Mesendoderm (in vitro differentiated cells): ENCODE measurements at regions not wholly inside any gene's neighbourhood (a gene's known extent, or its start where the extent isn't known, plus 50 kb on each side); places are given as distances from the start of the nearest gene placed in this dataset.
A peak's percentile ranks its signal among the peaks of the same experiment; 100 is the strongest.

Experiments
- DNase-seq: peaks from one replicate; pipeline ENCODE4 v3.0.0; 2013
- H2AK5ac ChIP-seq: 2 replicates; pipeline ENCODE4 v1.6.1; 2013; ENCODE audit warnings: low read length, inconsistent platforms
- H2BK120ac ChIP-seq: 2 replicates; pipeline ENCODE4 v1.6.1; 2013; ENCODE audit warnings: low read depth, mild to moderate bottlenecking, low read length, moderate library complexity, mixed read lengths
- H2BK15ac ChIP-seq: replicated peaks from 2 replicates; pipeline ENCODE4 v1.6.1; 2013; ENCODE audit warnings: low read depth, mild to moderate bottlenecking, moderate library complexity
- H2BK5ac ChIP-seq: 2 replicates; pipeline ENCODE4 v1.6.1; 2013; ENCODE audit warnings: low read length, inconsistent platforms
- H3K18ac ChIP-seq: 2 replicates; pipeline ENCODE4 v1.6.1; 2013; ENCODE audit warnings: mild to moderate bottlenecking, low read length, mixed read lengths
- H3K23ac ChIP-seq: one replicate; pipeline ENCODE4 v1.6.1; 2013; ENCODE audit warnings: low read length
- H3K27ac ChIP-seq: 2 replicates; pipeline ENCODE4 v1.5.1; 2013; ENCODE audit warnings: low read depth, mild to moderate bottlenecking, inconsistent platforms, low read length, moderate library complexity
- H3K27me3 ChIP-seq: 2 replicates; pipeline ENCODE4 v1.6.1; 2013; ENCODE audit warnings: low read length, control low read depth, mild to moderate bottlenecking, inconsistent platforms; ENCODE audit not compliant: insufficient read depth, poor library complexity
- H3K36me3 ChIP-seq: 2 replicates; pipeline ENCODE4 v1.6.1; 2013; ENCODE audit warnings: low read length, inconsistent platforms; ENCODE audit not compliant: control insufficient read depth, insufficient read depth
- H3K4ac ChIP-seq: one replicate; pipeline ENCODE4 v1.6.1; 2013; ENCODE audit warnings: low read depth, mild to moderate bottlenecking, low read length, moderate library complexity
- H3K4me1 ChIP-seq: 2 replicates; pipeline ENCODE4 v1.6.1; 2013; ENCODE audit warnings: low read depth, low read length, inconsistent platforms; ENCODE audit not compliant: control insufficient read depth
- H3K4me2 ChIP-seq: 2 replicates; pipeline ENCODE4 v1.6.1; 2013; ENCODE audit warnings: low read length
- H3K4me3 ChIP-seq: 2 replicates; pipeline ENCODE4 v1.5.1; 2013; ENCODE audit warnings: mild to moderate bottlenecking, low read length
- H3K56ac ChIP-seq: one replicate; pipeline ENCODE4 v1.6.1; 2013; ENCODE audit warnings: low read length
- H3K79me1 ChIP-seq: 2 replicates; pipeline ENCODE4 v1.6.1; 2013; ENCODE audit warnings: low read length, inconsistent platforms
- H3K79me2 ChIP-seq: 2 replicates; pipeline ENCODE4 v1.6.1; 2013; ENCODE audit warnings: mild to moderate bottlenecking, low read length; ENCODE audit not compliant: control insufficient read depth, insufficient read depth
- H3K9ac ChIP-seq: 2 replicates; pipeline ENCODE4 v1.6.1; 2013; ENCODE audit warnings: low read length, inconsistent platforms
- H4K5ac ChIP-seq: one replicate; pipeline ENCODE4 v1.6.1; 2013; ENCODE audit warnings: low read length
- H4K8ac ChIP-seq: one replicate; pipeline ENCODE4 v1.6.1; 2013; ENCODE audit warnings: low read depth, mild to moderate bottlenecking, control low read depth, low read length, moderate library complexity
- WGBS: extraction: QIAGEN DNeasy Blood & Tissue Kit; methylation state at CpG from one replicate; pipeline ENCODE4 v1.1.7; 2013; ENCODE audit warnings: low lambda C conversion rate, missing lambda C conversion rate; ENCODE audit not compliant: insufficient coverage; ENCODE audit errors: extremely low coverage; 5-methylcytosine and 5-hydroxymethylcytosine counted together

DNA sequence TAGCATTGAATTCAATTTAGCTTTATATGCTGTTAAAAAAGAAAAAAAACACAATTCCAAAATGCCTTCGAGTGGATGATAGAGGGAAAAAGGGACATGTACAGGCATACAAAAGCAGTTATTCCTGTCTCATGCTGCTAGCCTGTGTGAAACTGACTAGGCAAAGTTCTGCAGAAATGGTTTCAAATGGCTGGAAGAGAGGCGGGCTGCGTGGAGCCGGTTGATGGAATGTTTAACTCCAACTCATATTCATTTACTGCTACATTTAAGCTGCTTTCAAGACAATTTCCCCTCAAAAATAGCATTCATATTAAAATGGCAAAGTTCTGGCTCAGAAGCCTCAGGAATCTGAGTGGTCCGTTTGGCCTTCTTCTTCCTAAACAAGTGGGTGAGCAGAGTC lies 143.8 kb upstream of the PPARGC1A start:
- no peak overlapping the region for H2BK5ac ChIP-seq
- no peak overlapping the region for H3K4me3 ChIP-seq
- H3K36me3 ChIP-seq: no peaks in the 10 kb centered on the region
- no peak overlapping the region for H3K27ac ChIP-seq
- H4K8ac ChIP-seq: no peak overlapping the region
- H3K56ac ChIP-seq: no peak overlapping the region
- no CpG with 5 or more reads among the region's 5 CpGs for WGBS
- H3K23ac ChIP-seq: no peak overlapping the region
- no peaks in the 10 kb centered on the region for H3K27me3 ChIP-seq
- H3K79me2 ChIP-seq: no peaks in the 10 kb centered on the region
- H4K5ac ChIP-seq: no peak overlapping the region
- no peak overlapping the region for H3K9ac ChIP-seq
- H3K18ac ChIP-seq: no peak overlapping the region
- H3K4me2 ChIP-seq: no peak overlapping the region
- no peak overlapping the region for H2BK15ac ChIP-seq
- H3K4me1 ChIP-seq: no peaks in the 10 kb centered on the region
- no peak overlapping the region for H2BK120ac ChIP-seq
- no peak overlapping the region for H2AK5ac ChIP-seq
- no peak overlapping the region for H3K4ac ChIP-seq
- H3K79me1 ChIP-seq: no peaks in the 10 kb centered on the region
- no peak for DNase-seq

DNA sequence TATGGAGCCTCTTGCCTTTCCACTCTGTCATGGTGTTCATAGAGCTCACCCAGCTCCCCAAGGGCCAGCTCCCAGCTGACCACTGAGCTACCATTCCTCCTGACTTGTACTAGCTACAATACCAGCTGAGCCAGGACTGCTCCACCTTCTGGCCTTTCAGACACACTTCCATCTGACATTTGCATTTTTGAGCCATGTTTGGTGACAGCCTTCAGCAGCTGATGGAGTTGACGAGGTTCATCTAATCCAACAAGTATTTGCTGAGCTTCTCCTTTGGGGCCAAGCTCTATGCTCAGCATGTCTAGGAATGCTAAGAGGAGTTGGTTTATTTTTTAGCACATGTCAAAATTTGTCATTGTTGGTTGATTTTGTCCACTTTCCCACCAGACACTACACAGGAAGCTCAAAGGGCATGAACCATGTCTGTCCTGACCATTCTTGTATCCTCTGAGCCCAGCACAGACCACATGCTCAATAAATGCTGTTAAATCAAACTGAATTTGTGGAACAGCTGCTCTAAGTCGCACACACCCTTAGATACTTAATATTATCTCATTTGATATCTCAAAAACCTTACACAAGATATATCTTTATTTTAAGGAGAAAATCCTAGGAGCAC lies 142.6 kb upstream of the PPARGC1A start:
- Histone ChIP-seq H2BK120ac (no peak overlapping the region), H3K27me3 (no peaks in the 10 kb centered on the region), H2BK5ac (no peak overlapping the region), H3K4me1 (no peaks in the 10 kb centered on the region), H3K18ac (no peak overlapping the region), H3K4me2 (no peak overlapping the region), H3K27ac (no peak overlapping the region), H3K36me3 (no peaks in the 10 kb centered on the region), H3K4me3 (no peak overlapping the region), H2BK15ac (no peak overlapping the region), H3K79me2 (no peaks in the 10 kb centered on the region), H3K9ac (no peak overlapping the region), H4K8ac (no peak overlapping the region), H4K5ac (no peak overlapping the region), H3K79me1 (no peaks in the 10 kb centered on the region), H3K23ac (no peak overlapping the region), H3K56ac (no peak overlapping the region), H3K4ac (no peak overlapping the region), H2AK5ac (no peak overlapping the region)
- WGBS: no CpG with 5 or more reads among the region's 2 CpGs
- peak; percentile 67 for DNase-seq

DNA sequence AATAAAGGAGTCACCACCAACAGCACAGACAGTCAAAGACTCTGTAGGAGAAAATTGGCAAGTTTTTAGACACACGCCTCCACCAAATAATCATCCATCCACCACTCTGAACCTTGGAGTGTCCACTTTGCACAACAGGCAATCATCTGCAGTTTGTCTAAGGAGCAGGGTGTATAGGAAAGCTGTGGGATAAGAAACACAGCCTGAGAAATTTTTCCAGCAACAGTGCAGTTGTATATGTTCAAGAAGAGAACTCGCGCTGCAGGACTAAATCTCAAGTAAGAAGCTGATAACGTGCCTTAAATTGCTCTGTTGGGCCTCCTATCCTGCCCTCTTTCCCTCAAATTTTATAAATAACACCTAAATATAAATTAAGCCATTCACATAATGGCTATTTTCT lies 136.7 kb upstream of the PPARGC1A start:
- H3K27me3 ChIP-seq: no peaks in the 10 kb centered on the region
- H3K23ac ChIP-seq: no peak overlapping the region
- H3K79me2 ChIP-seq: no peaks in the 10 kb centered on the region
- no peak overlapping the region for H3K18ac ChIP-seq
- no peak overlapping the region for H3K4me2 ChIP-seq
- H3K4ac ChIP-seq: no peak overlapping the region
- H3K4me1 ChIP-seq: no peaks in the 10 kb centered on the region
- H3K4me3 ChIP-seq: no peak overlapping the region
- H4K8ac ChIP-seq: no peak overlapping the region
- H3K36me3 ChIP-seq: no peaks in the 10 kb centered on the region
- no peak overlapping the region for H3K9ac ChIP-seq
- H3K27ac ChIP-seq: no peak overlapping the region
- H2BK120ac ChIP-seq: no peak overlapping the region
- no peak overlapping the region for H4K5ac ChIP-seq
- no peaks in the 10 kb centered on the region for H3K79me1 ChIP-seq
- H2AK5ac ChIP-seq: no peak overlapping the region
- H3K56ac ChIP-seq: no peak overlapping the region
- WGBS: no CpG with 5 or more reads among the region's 4 CpGs
- no peak overlapping the region for H2BK15ac ChIP-seq
- DNase-seq: no peak
- no peak overlapping the region for H2BK5ac ChIP-seq

DNA sequence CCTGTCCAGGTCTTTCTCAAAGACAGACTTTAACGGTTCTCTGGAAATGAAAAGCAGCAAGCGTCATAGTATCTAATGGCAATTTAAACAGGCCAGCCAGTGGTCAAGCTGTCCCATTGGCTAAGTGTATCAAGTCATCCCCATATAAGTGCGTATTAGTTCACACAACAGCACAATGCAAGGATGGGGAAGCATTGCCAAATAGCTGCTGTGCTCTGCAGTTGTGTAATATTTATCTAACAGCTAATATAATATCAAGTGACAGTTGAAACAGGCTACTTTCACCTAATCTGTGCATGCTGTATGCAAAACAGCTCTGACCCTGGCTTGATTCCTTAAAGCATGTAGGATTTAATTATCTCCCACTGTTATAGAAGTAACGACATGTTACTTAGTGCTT lies 134.8 kb upstream of the PPARGC1A start:
- Histone ChIP-seq H4K5ac (no peak overlapping the region), H3K18ac (no peak overlapping the region), H3K4me1 (peaks cover 3% of the 10 kb centered on the region), H3K23ac (no peak overlapping the region), H3K4me3 (no peak overlapping the region), H3K9ac (no peak overlapping the region), H3K79me1 (no peaks in the 10 kb centered on the region), H3K4ac (no peak overlapping the region), H2BK15ac (no peak overlapping the region), H3K56ac (no peak overlapping the region), H2BK5ac (no peak overlapping the region), H3K36me3 (no peaks in the 10 kb centered on the region), H2AK5ac (no peak overlapping the region), H4K8ac (no peak overlapping the region), H3K79me2 (no peaks in the 10 kb centered on the region), H3K4me2 (no peak overlapping the region), H2BK120ac (no peak overlapping the region), H3K27ac (no peak overlapping the region), H3K27me3 (no peaks in the 10 kb centered on the region)
- WGBS: no CpG with 5 or more reads among the region's 4 CpGs
- DNase-seq: no peak

DNA sequence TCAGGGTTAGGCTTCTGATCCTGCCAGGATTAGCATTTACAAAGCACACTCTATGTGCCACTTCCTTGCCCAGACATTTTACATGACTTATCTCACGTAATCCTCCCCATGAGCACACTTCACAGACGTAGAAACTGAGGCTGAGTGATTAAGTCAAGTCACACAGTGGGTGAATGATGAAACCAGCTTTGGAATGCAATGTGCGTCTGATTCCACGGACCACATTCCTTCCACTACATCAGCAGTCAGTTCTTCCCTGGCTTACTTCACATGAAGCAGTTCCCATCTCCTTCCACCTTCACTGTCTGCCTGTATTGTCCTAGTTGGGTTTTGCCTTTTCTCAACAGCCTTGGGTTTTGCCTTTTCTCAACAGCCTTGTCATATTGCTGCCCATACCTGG lies 134.3 kb upstream of the PPARGC1A start:
- Histone ChIP-seq H3K4ac (no peak overlapping the region), H3K4me2 (no peak overlapping the region), H3K18ac (no peak overlapping the region), H3K36me3 (no peaks in the 10 kb centered on the region), H3K79me2 (no peaks in the 10 kb centered on the region), H3K23ac (no peak overlapping the region), H4K5ac (no peak overlapping the region), H3K27ac (no peak overlapping the region), H3K27me3 (no peaks in the 10 kb centered on the region), H3K4me1 (peaks cover 3% of the 10 kb centered on the region), H3K79me1 (no peaks in the 10 kb centered on the region), H3K4me3 (no peak overlapping the region), H2BK5ac (no peak overlapping the region), H2BK15ac (no peak overlapping the region), H4K8ac (no peak overlapping the region), H2AK5ac (no peak overlapping the region), H2BK120ac (no peak overlapping the region), H3K9ac (no peak overlapping the region), H3K56ac (no peak overlapping the region)
- no CpG with 5 or more reads among the region's 4 CpGs for WGBS
- DNase-seq: no peak

DNA sequence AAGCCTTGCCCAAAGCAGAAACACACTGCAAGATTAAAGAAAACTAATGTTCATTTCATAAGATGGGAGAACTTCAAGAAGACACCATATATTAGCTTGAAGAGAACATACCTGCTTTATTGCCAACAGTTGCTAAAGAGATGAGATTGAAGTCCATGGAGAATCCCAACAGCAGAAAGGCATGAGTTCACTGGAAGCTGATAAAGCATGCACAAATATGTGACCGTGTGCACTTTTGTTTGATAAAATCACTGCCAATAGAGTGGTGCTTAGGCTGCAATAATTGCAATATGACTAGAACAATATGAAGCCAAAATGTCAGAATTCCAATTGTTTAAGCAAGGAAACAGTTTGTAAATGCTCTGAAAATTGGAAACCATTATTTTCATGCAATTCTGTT lies 125.9 kb upstream of the PPARGC1A start:
- no peak for DNase-seq
- no peak overlapping the region for H2BK5ac ChIP-seq
- H3K9ac ChIP-seq: no peak overlapping the region
- H3K79me2 ChIP-seq: no peaks in the 10 kb centered on the region
- H3K23ac ChIP-seq: no peak overlapping the region
- no peaks in the 10 kb centered on the region for H3K79me1 ChIP-seq
- H2BK15ac ChIP-seq: no peak overlapping the region
- H3K4ac ChIP-seq: no peak overlapping the region
- no peak overlapping the region for H3K27ac ChIP-seq
- no peak overlapping the region for H3K4me2 ChIP-seq
- no peaks in the 10 kb centered on the region for H3K36me3 ChIP-seq
- no peak overlapping the region for H3K18ac ChIP-seq
- H3K4me3 ChIP-seq: no peak overlapping the region
- H4K5ac ChIP-seq: no peak overlapping the region
- no peak overlapping the region for H3K56ac ChIP-seq
- no peaks in the 10 kb centered on the region for H3K27me3 ChIP-seq
- no peak overlapping the region for H2BK120ac ChIP-seq
- H3K4me1 ChIP-seq: peaks cover 2% of the 10 kb centered on the region
- H2AK5ac ChIP-seq: no peak overlapping the region
- H4K8ac ChIP-seq: no peak overlapping the region
- WGBS: no CpG with 5 or more reads among the region's 1 CpG
